ENCODE measurements at regions not wholly inside any gene's neighbourhood (a gene's known extent, or its start where the extent isn't known, plus 50 kb on each side); places are given as distances from the start of the nearest gene placed in this dataset.

GRCh38 chr20:4533368-4534133 lies 152.7 kb upstream of the PRNP start:
- DNase-seq (ENCODE audit: missing footprints) (no peak), ATAC-seq (no peak)
- intact Hi-C loops (cut with DNase I), result no loop called here

- ATAC-seq (no peak), DNase-seq (ENCODE audit: missing footprints) (no peak)
- intact Hi-C loops (cut with DNase I), result no loop called here
These were observed 153.5 kb upstream of the PRNP start for GRCh38 chr20:4532772-4533171.

- ATAC-seq (no peak), DNase-seq (ENCODE audit: missing footprints) (no peak)
- intact Hi-C loops (cut with DNase I), result no loop called here
These were observed 161.5 kb upstream of the PRNP start for GRCh38 chr20:4524792-4525191.

- ATAC-seq (no peak), DNase-seq (ENCODE audit: missing footprints) (no peak)
- intact Hi-C loops (cut with DNase I), result no loop called here
These were observed 161.9 kb upstream of the PRNP start for GRCh38 chr20:4524307-4524706.

GRCh38 chr20:4522310-4522709 lies 163.9 kb upstream of the PRNP start:
- intact Hi-C loops (cut with DNase I), result no loop called here
- ATAC-seq, result no peak
- DNase-seq (ENCODE audit: missing footprints), result no peak

GRCh38 chr20:4521170-4521968 lies 164.9 kb upstream of the PRNP start:
- DNase-seq (ENCODE audit: missing footprints) (no peak), ATAC-seq (no peak)
- intact Hi-C loops (cut with DNase I), result no loop called here

GRCh38 chr20:4519534-4519933 lies 166.7 kb upstream of the PRNP start:
- intact Hi-C loops (cut with DNase I), result no loop called here
- ATAC-seq (no peak), DNase-seq (ENCODE audit: missing footprints) (no peak)

GRCh38 chr20:4516876-4517275 lies 169.4 kb upstream of the PRNP start:
- ATAC-seq (no peak), DNase-seq (ENCODE audit: missing footprints) (no peak)
- intact Hi-C loops (cut with DNase I), result no loop called here

GRCh38 chr20:4513720-4514119 lies 172.5 kb upstream of the PRNP start:
- ATAC-seq (no peak), DNase-seq (ENCODE audit: missing footprints) (no peak)
- intact Hi-C loops (cut with DNase I), result no loop called here

GRCh38 chr20:4512891-4513550 lies 173.2 kb upstream of the PRNP start:
- ATAC-seq (no peak), DNase-seq (ENCODE audit: missing footprints) (no peak)
- intact Hi-C loops (cut with DNase I), result no loop called here

- intact Hi-C loops (cut with DNase I), result no loop called here
- no peak for DNase-seq (ENCODE audit: missing footprints)
- no peak for ATAC-seq
These were observed 174.5 kb upstream of the PRNP start for GRCh38 chr20:4511776-4512175.

- intact Hi-C loops (cut with DNase I), result no loop called here
These were observed 176.3 kb upstream of the PRNP start for GRCh38 chr20:4509825-4510522.

GRCh38 chr20:4508773-4509172 lies 177.5 kb upstream of the PRNP start:
- DNase-seq (ENCODE audit: missing footprints) (no peak), ATAC-seq (no peak)
- intact Hi-C loops (cut with DNase I), result no loop called here

More at GRCh38 chr20:4509825-4510522, 176.3 kb upstream of the PRNP start:
- no peak for DNase-seq (ENCODE audit: missing footprints)
- no peak for ATAC-seq

GRCh38 chr20:4507288-4507719 lies 179.0 kb upstream of the PRNP start:
- DNase-seq (ENCODE audit: missing footprints) (no peak), ATAC-seq (no peak)
- intact Hi-C loops (cut with DNase I), result no loop called here

- intact Hi-C loops (cut with DNase I), result no loop called here
- DNase-seq (ENCODE audit: missing footprints), result no peak
- no peak for ATAC-seq
These were observed 181.4 kb upstream of the PRNP start for GRCh38 chr20:4504814-4505213.

GRCh38 chr20:4502756-4503155 lies 183.5 kb upstream of the PRNP start:
- ATAC-seq (no peak), DNase-seq (ENCODE audit: missing footprints) (no peak)
- intact Hi-C loops (cut with DNase I), result no loop called here

- DNase-seq (ENCODE audit: missing footprints) (no peak), ATAC-seq (no peak)
- intact Hi-C loops (cut with DNase I), result no loop called here
These were observed 192.9 kb upstream of the PRNP start for GRCh38 chr20:4493386-4493785.

GRCh38 chr20:4491643-4492042 lies 194.6 kb upstream of the PRNP start:
- intact Hi-C loops (cut with DNase I), result no loop called here
- no peak for DNase-seq (ENCODE audit: missing footprints)
- no peak for ATAC-seq

GRCh38 chr20:4490606-4491280 lies 195.5 kb upstream of the PRNP start:
- DNase-seq (ENCODE audit: missing footprints), result no peak
- ATAC-seq, result no peak
- intact Hi-C loops (cut with DNase I), result no loop called here

Data from Right ventricle myocardium inferior (tissue), 1 donor.